Thyroid gland (tissue), 4 donors: ENCODE measurements at regions not wholly inside any gene's neighbourhood (a gene's known extent, or its start where the extent isn't known, plus 50 kb on each side); places are given as distances from the start of the nearest gene placed in this dataset.
A peak's percentile ranks its signal among the peaks of the same experiment; 100 is the strongest.

ENCODE experiments used
- DNase-seq, 2 donors: peaks; one replicate each; pipeline ENCODE4 v3.0.0-alpha.2; 2019
- H3K27ac ChIP-seq, 3 donors: fragments of 200-600 bp; sonication (generic); 1 replicate in 2 of 3; 2 replicates in 1 of 3; pipeline ENCODE4 v1.5.1; 2016 to 2019; ENCODE audit warnings: mild to moderate bottlenecking in 1 of 3, moderate library complexity in 1 of 3
- H3K27me3 ChIP-seq: fragments of 200-600 bp; sonication (generic); one replicate; pipeline ENCODE4 v1.5.1; 2019
- H3K36me3 ChIP-seq, 2 donors: fragments of 200-600 bp; sonication (generic); one replicate each; pipeline ENCODE4 v1.5.1; 2016 to 2019
- H3K4me1 ChIP-seq, 2 donors: fragments of 200-600 bp; sonication (generic); one replicate each; pipeline ENCODE4 v1.5.1; 2017 to 2019
- H3K4me3 ChIP-seq, 3 donors: fragments of 200-600 bp; sonication (generic); replicated peaks in 1 of 3; 1 replicate in 2 of 3; 2 replicates in 1 of 3; pipeline ENCODE4 v1.5.1; 2016; ENCODE audit warnings: mild to moderate bottlenecking in 1 of 3
- H3K9me3 ChIP-seq: fragments of 200-600 bp; sonication (generic); one replicate; pipeline ENCODE4 v1.5.1; 2017
- POLR2A ChIP-seq, 2 donors: fragments of 450-650 bp; IDR thresholded peaks; one replicate each; pipeline ENCODE4 v1.6.1; 2017; ENCODE audit warnings: antibody characterized with exemption in 2 of 2, mild to moderate bottlenecking in 2 of 2, moderate library complexity in 1 of 2
- WGBS, 2 donors: methylation state at CpG; one replicate each; pipeline ENCODE4 v1.1.5; 2017; 5-methylcytosine and 5-hydroxymethylcytosine counted together
- intact Hi-C: fragments of 100-400 bp; cut with DNase I; formaldehyde crosslinking; loops from one replicate; pipeline ENCODE4 v1.15.1; 2023
- TF ChIP-seq, protein P1 (sequence below), 6 experiments: fragments of 200-600 bp in 3 of 6; fragments of 450-650 bp in 3 of 6; sonication (generic) in 3 of 6; IDR thresholded peaks; one replicate each; pipeline ENCODE4 v1.5.1; 2016 to 2019; ENCODE audit warnings: antibody characterized with exemption in 6 of 6, mild to moderate bottlenecking in 2 of 6, inconsistent platforms in 1 of 6, moderate library complexity in 1 of 6

DNA sequence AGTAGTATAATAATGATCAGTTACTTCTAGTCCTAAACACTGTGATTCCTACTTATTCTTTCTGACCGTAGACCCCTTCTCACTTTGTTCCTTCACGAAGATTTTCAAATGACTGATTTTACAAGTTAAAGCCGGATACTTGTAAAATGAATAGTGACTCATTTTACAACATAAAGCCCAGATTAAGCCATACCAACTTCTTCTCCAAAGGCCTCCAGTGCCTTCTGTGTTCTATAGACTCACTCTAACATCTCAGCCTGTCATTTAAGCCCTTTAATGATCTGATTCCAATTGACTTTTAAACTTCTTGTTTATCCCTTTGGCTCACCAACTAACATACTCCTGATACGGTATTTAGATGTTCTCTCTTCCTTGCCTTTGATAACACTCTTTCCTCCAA lies 480.0 kb upstream of the HS3ST1 start:
- no peaks in the 10 kb centered on the region for H3K27me3 ChIP-seq
- WGBS, 2 donors: 67 to 76% methylated on average over 4 of the region's 4 CpGs
- no peak overlapping the region for H3K27ac ChIP-seq
- H3K36me3 ChIP-seq: no peaks in the 10 kb centered on the region
- H3K4me3 ChIP-seq: no peak overlapping the region
- intact Hi-C loops: no loop called here
- DNase-seq: no peak
- TF ChIP-seq, protein P1, sequence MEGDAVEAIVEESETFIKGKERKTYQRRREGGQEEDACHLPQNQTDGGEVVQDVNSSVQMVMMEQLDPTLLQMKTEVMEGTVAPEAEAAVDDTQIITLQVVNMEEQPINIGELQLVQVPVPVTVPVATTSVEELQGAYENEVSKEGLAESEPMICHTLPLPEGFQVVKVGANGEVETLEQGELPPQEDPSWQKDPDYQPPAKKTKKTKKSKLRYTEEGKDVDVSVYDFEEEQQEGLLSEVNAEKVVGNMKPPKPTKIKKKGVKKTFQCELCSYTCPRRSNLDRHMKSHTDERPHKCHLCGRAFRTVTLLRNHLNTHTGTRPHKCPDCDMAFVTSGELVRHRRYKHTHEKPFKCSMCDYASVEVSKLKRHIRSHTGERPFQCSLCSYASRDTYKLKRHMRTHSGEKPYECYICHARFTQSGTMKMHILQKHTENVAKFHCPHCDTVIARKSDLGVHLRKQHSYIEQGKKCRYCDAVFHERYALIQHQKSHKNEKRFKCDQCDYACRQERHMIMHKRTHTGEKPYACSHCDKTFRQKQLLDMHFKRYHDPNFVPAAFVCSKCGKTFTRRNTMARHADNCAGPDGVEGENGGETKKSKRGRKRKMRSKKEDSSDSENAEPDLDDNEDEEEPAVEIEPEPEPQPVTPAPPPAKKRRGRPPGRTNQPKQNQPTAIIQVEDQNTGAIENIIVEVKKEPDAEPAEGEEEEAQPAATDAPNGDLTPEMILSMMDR (IDR thresholded peaks at IDR 0.05): no peak
- no peak for TF ChIP-seq POLR2A (IDR thresholded peaks at IDR 0.05)
- H3K9me3 ChIP-seq: no peaks in the 10 kb centered on the region
- H3K4me1 ChIP-seq: no peaks in the 10 kb centered on the region

DNA sequence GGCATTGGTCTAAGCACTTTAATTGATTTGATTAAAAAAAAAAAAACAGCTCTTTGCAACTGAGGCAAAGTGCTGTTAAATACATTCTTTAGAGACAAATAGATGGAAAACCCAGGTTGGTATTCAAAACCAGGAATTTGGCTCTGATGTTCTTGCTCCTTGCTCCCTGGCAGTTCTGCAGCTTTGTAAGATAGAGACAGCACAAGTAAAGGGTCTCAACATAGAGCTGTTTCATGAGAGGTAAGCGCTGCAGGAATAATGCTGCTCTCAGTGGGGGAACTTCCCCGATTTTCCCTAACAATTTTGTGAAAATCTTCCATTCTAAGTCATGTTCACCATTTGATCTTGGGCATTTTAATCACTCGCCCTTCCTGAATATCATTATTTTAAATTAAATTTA lies 479.5 kb upstream of the HS3ST1 start:
- intact Hi-C loops: no loop called here
- Histone ChIP-seq H3K36me3 (no peaks in the 10 kb centered on the region), H3K4me1 (no peaks in the 10 kb centered on the region), H3K4me3 (no peak overlapping the region), H3K9me3 (no peaks in the 10 kb centered on the region), H3K27ac (no peak overlapping the region), H3K27me3 (no peaks in the 10 kb centered on the region)
- TF ChIP-seq, protein P1 (IDR thresholded peaks at IDR 0.05): no peak
- no peak for TF ChIP-seq POLR2A (IDR thresholded peaks at IDR 0.05)
- no peak for DNase-seq
- WGBS, 2 donors: 66 to 80% methylated on average over 3 of the region's 3 CpGs

DNA sequence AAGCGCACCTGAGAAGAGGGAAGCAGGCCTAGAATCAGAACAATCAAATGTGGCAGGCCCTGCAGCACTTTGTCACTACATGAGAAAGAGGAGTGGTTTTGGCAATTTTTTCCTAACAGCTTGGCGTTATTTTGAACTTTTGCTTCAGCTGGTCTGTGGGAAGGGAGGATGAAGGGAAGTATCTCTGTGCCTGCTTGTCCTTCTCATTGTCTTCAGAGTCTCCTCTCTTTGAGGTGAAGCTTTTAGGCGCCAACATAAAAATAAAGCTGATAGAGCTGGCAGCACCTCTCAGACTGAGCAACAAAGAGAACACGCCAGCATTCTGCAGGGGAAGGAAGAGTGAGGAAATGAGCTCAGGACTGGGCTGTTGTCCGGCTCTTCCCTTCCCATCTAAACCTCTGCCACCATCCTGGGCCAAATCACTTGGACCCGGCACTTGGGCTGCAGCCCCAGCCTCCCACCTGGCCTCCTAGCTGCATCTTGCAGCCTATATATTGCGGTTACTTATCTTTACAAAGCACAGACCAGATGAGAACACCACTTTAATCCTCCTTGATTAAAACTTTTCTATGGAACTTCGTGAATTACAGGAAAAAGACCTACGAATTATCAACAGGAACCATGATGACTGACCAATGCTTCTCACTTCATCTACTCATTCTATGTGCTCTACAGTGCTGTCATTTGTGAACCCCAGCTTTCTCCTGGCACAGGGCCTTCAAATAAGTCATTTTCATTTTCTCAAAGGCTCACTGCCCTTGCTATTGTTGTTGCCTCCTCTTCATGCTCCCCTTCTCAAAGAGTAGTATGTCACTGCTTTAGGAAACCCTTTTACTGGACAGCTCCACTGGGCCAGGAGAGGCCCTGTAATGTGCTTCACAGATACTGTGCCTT lies 476.4 kb upstream of the HS3ST1 start:
- no peak for DNase-seq
- intact Hi-C loops: no loop called here
- TF ChIP-seq POLR2A (IDR thresholded peaks at IDR 0.05): no peak
- TF ChIP-seq, protein P1 (IDR thresholded peaks at IDR 0.05): no peak
- no peak overlapping the region for H3K4me3 ChIP-seq
- no peaks in the 10 kb centered on the region for H3K27me3 ChIP-seq
- H3K4me1 ChIP-seq: no peaks in the 10 kb centered on the region
- H3K9me3 ChIP-seq: no peaks in the 10 kb centered on the region
- no peaks in the 10 kb centered on the region for H3K36me3 ChIP-seq
- H3K27ac ChIP-seq: peak overlapping the region; percentile 26 to 51 (median 30)
- 74 to 81% methylated on average over 9 of the region's 9 CpGs for WGBS, 2 donors

DNA sequence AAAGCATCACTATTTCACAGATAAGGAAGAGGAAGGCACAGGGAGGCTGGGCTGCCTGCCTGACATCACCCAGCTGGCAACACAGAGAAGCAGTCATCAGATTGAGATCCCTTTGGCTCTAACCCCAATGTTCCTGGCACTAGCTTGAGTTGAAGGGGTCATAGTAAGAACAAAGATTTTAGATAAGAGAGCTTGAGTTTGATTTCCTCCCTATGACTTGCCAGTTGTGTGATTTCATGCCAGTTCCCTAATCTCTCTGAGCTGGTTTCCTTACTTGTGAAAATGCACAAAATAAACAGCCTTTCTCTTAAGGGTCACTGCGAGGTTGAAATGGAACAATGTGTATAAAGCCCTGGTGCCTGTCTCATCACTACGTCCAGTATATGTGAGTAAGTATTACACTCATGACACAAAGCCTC lies 475.4 kb upstream of the HS3ST1 start:
- H3K4me3 ChIP-seq: no peak overlapping the region
- H3K9me3 ChIP-seq: no peaks in the 10 kb centered on the region
- no peak for TF ChIP-seq POLR2A (IDR thresholded peaks at IDR 0.05)
- TF ChIP-seq, protein P1 (IDR thresholded peaks at IDR 0.05): no peak
- 4 to 10% methylated on average over 2 of the region's 2 CpGs for WGBS, 2 donors
- H3K27ac ChIP-seq: peak overlapping the region in 1 of 3 donors; percentile 51
- intact Hi-C loops: no loop called here
- peak; percentile 7 to 16 for DNase-seq
- no peaks in the 10 kb centered on the region for H3K27me3 ChIP-seq
- H3K36me3 ChIP-seq: no peaks in the 10 kb centered on the region
- H3K4me1 ChIP-seq: no peaks in the 10 kb centered on the region

DNA sequence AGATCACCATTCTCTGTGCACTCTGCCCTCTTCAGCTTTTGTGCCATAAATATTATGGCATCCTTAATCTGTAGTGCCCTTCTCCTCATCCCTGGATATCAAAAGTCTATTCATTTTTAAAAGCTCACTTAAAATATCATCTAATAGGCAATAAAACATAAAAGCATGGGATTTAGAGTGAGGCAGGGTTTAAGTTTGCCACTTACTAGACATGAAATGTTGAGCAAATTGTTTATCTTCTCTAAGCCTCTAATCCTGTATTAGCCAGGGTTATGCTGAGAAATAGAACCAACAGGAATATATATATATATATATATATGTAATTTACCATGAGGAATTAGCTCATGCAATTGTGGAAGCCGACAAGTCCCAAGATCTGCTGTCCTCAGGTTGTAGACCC lies 472.4 kb upstream of the HS3ST1 start:
- H3K9me3 ChIP-seq: no peaks in the 10 kb centered on the region
- no peak for TF ChIP-seq POLR2A (IDR thresholded peaks at IDR 0.05)
- TF ChIP-seq, protein P1 (IDR thresholded peaks at IDR 0.05): no peak
- DNase-seq: no peak
- H3K27ac ChIP-seq: no peak overlapping the region
- no peaks in the 10 kb centered on the region for H3K27me3 ChIP-seq
- no peaks in the 10 kb centered on the region for H3K4me1 ChIP-seq
- H3K4me3 ChIP-seq: no peak overlapping the region
- intact Hi-C loops: no loop called here
- WGBS, 2 donors: 83 to 84% methylated on average over 1 of the region's 1 CpG
- no peaks in the 10 kb centered on the region for H3K36me3 ChIP-seq
